Trophoblast cell (in vitro differentiated cells and primary cell): ENCODE measurements at regions not wholly inside any gene's neighbourhood (a gene's known extent, or its start where the extent isn't known, plus 50 kb on each side); places are given as distances from the start of the nearest gene placed in this dataset.
A peak's percentile ranks its signal among the peaks of the same experiment; 100 is the strongest.

Source experiments
- DNase-seq, 2 donors: peaks; one replicate each; pipeline ENCODE4 v3.0.0-alpha.2; 2016
- H2AFZ ChIP-seq: 2 replicates; pipeline ENCODE4 v1.6.1; 2013; ENCODE audit warnings: low read length, moderate library complexity, mild to moderate bottlenecking; ENCODE audit not compliant: insufficient read depth, poor library complexity
- H2AK5ac ChIP-seq: 2 replicates; pipeline ENCODE4 v1.6.1; 2013; ENCODE audit warnings: mild to moderate bottlenecking, low read length
- H2BK120ac ChIP-seq: 2 replicates; pipeline ENCODE4 v1.6.1; 2013; ENCODE audit warnings: low read length, mild to moderate bottlenecking, moderate library complexity; ENCODE audit not compliant: insufficient read depth, poor library complexity
- H2BK12ac ChIP-seq: 2 replicates; pipeline ENCODE4 v1.6.1; 2013; ENCODE audit warnings: mild to moderate bottlenecking, low read length, moderate library complexity
- H2BK5ac ChIP-seq: 2 replicates; pipeline ENCODE4 v1.6.1; 2013; ENCODE audit warnings: low read length, low read depth, moderate library complexity, mild to moderate bottlenecking; ENCODE audit not compliant: poor library complexity
- H3K14ac ChIP-seq: 2 replicates; pipeline ENCODE4 v1.6.1; 2013; ENCODE audit warnings: mild to moderate bottlenecking, low read length
- H3K18ac ChIP-seq: 2 replicates; pipeline ENCODE4 v1.6.1; 2013; ENCODE audit warnings: mild to moderate bottlenecking, low read length
- H3K23ac ChIP-seq: 2 replicates; pipeline ENCODE4 v1.6.1; 2013; ENCODE audit warnings: low read length
- H3K27ac ChIP-seq: 2 replicates; pipeline ENCODE4 v1.5.1; 2013; ENCODE audit warnings: low read depth, mild to moderate bottlenecking, inconsistent platforms, low read length, moderate library complexity
- H3K27me3 ChIP-seq: 2 replicates; pipeline ENCODE4 v1.6.1; 2013; ENCODE audit warnings: inconsistent platforms, mild to moderate bottlenecking, low read length, moderate library complexity; ENCODE audit not compliant: insufficient read depth
- H3K36me3 ChIP-seq, 2 experiments: 1 replicate in 1 of 2; 2 replicates in 1 of 2; pipeline ENCODE4 v1.6.1; 2013; ENCODE audit warnings: low read length in 2 of 2, mild to moderate bottlenecking in 2 of 2, moderate library complexity in 1 of 2; ENCODE audit not compliant: insufficient read depth in 2 of 2, control insufficient read depth in 1 of 2
- H3K4ac ChIP-seq: 2 replicates; pipeline ENCODE4 v1.6.1; 2013; ENCODE audit warnings: low read depth, mild to moderate bottlenecking, low read length, moderate library complexity
- H3K4me1 ChIP-seq, 2 experiments: 1 replicate in 1 of 2; 2 replicates in 1 of 2; pipeline ENCODE4 v1.6.1; 2013; ENCODE audit warnings: low read length in 2 of 2, mild to moderate bottlenecking in 2 of 2, moderate library complexity in 1 of 2; ENCODE audit not compliant: insufficient read depth in 2 of 2, control insufficient read depth in 1 of 2
- H3K4me2 ChIP-seq: 2 replicates; pipeline ENCODE4 v1.6.1; 2013; ENCODE audit warnings: inconsistent platforms, mild to moderate bottlenecking, low read length, moderate library complexity
- H3K4me3 ChIP-seq: 2 replicates; pipeline ENCODE4 v1.5.1; 2013; ENCODE audit warnings: mild to moderate bottlenecking, low read depth, low read length, inconsistent platforms
- H3K79me1 ChIP-seq: one replicate; pipeline ENCODE4 v1.6.1; 2013; ENCODE audit warnings: low read length
- H3K79me2 ChIP-seq: 2 replicates; pipeline ENCODE4 v1.6.1; 2013; ENCODE audit warnings: low read length, mild to moderate bottlenecking; ENCODE audit not compliant: control insufficient read depth, insufficient read depth, poor library complexity
- H3K9ac ChIP-seq: 2 replicates; pipeline ENCODE4 v1.6.1; 2013; ENCODE audit warnings: mild to moderate bottlenecking, low read length
- H3K9me3 ChIP-seq: 2 replicates; pipeline ENCODE4 v1.6.1; 2013; ENCODE audit warnings: low read depth, mild to moderate bottlenecking, control low read depth, inconsistent platforms, low read length; ENCODE audit not compliant: insufficient read depth
- H4K12ac ChIP-seq: 2 replicates; pipeline ENCODE4 v1.6.1; 2013; ENCODE audit warnings: low read depth, mild to moderate bottlenecking, low read length, moderate library complexity
- H4K8ac ChIP-seq: 2 replicates; pipeline ENCODE4 v1.6.1; 2013; ENCODE audit warnings: low read depth, mild to moderate bottlenecking, low read length, moderate library complexity
- H4K91ac ChIP-seq: one replicate; pipeline ENCODE4 v1.6.1; 2013; ENCODE audit warnings: low read depth, mild to moderate bottlenecking, low read length, moderate library complexity
- WGBS: extraction: QIAGEN DNeasy Blood & Tissue Kit; methylation state at CpG from one replicate; pipeline ENCODE4 v1.1.7; 2013; ENCODE audit warnings: missing lambda C conversion rate; ENCODE audit not compliant: insufficient read length, insufficient coverage; ENCODE audit errors: extremely low coverage; 5-methylcytosine and 5-hydroxymethylcytosine counted together

DNA sequence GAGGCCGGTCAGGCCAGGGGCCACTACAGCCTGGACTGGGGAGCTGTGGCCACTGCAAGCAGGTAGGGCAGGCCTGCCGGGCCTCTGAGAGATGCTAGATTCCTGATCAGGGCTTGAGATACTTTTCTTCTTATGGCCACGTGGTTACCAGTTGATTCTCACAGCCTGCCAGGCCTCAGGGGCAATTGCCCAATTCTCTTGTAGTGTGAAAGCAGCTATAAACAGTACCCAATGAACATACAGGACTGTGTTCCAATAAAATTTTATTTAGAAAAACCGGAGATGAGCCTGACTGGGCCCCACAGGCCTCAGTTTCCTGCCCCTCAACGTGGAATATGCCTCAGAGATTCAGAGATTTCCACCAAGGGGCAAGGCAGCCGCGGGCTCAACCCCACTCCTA, 475.2 kb downstream of the TCERG1L start:
- Histone ChIP-seq H4K12ac (no peak overlapping the region), H3K4me3 (no peak overlapping the region), H3K4ac (no peak overlapping the region), H3K18ac (no peak overlapping the region), H2BK120ac (no peak overlapping the region), H3K4me2 (no peak overlapping the region), H2AFZ (no peak overlapping the region), H3K27me3 (no peaks in the 10 kb centered on the region), H3K4me1 (peaks cover 14% of the 10 kb centered on the region in 2 experiments), H2BK12ac (no peak overlapping the region), H4K8ac (no peak overlapping the region), H3K14ac (no peak overlapping the region), H3K79me1 (peaks cover 5% of the 10 kb centered on the region), H3K9me3 (peaks cover 2% of the 10 kb centered on the region), H2BK5ac (no peak overlapping the region), H3K23ac (no peak overlapping the region), H3K36me3 (no peaks in the 10 kb centered on the region), H3K79me2 (no peaks in the 10 kb centered on the region), H4K91ac (no peak overlapping the region), H3K27ac (no peak overlapping the region), H3K9ac (no peak overlapping the region), H2AK5ac (no peak overlapping the region)
- no CpG with 5 or more reads among the region's 7 CpGs for WGBS
- no peak for DNase-seq

DNA sequence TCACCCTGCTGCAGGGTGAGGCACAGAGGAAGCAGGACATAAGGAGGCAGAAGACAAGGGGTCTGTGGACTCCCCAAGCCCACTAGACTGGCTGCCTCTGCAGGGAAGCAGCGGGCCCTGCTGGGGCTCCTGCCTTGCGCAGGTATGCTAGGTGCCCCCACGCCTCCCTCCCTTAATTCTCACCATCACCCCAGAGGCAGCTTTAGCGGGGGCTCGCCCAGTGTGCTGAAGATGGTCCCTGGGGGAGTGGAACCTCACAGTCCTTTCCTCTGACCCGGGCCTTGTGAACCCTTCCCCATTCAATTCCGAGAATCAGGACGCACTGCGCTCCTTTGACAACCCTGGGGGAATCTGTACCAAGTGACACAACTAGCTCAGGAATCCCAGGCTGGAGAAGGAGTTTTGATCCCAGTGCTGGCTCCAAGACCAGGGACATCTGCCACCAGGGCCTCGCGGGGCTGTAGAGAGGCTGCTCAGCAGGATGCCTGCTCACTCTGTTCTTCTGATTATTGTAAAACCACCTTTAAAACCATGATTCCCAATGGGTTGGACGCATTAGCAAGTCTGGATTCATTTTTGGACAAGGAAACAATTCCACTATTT, 468.4 kb downstream of the TCERG1L start:
- H3K79me2 ChIP-seq = no peaks in the 10 kb centered on the region
- H3K14ac ChIP-seq = no peak overlapping the region
- H3K4ac ChIP-seq = no peak overlapping the region
- peaks cover 8 to 9% of the 10 kb centered on the region in 2 experiments for H3K4me1 ChIP-seq
- no peak overlapping the region for H3K18ac ChIP-seq
- peaks cover 5% of the 10 kb centered on the region for H3K79me1 ChIP-seq
- WGBS = no CpG with 5 or more reads among the region's 12 CpGs
- no peak overlapping the region for H4K91ac ChIP-seq
- H3K4me2 ChIP-seq = no peak overlapping the region
- H2BK12ac ChIP-seq = no peak overlapping the region
- no peak overlapping the region for H2AK5ac ChIP-seq
- H2AFZ ChIP-seq = no peak overlapping the region
- no peak overlapping the region for H4K12ac ChIP-seq
- no peak overlapping the region for H2BK120ac ChIP-seq
- no peak overlapping the region for H3K23ac ChIP-seq
- peaks cover 3% of the 10 kb centered on the region for H3K9me3 ChIP-seq
- H3K4me3 ChIP-seq = no peak overlapping the region
- no peaks in the 10 kb centered on the region for H3K36me3 ChIP-seq
- H2BK5ac ChIP-seq = no peak overlapping the region
- H4K8ac ChIP-seq = no peak overlapping the region
- peaks cover 2% of the 10 kb centered on the region for H3K27me3 ChIP-seq
- H3K9ac ChIP-seq = no peak overlapping the region
- H3K27ac ChIP-seq = no peak overlapping the region
- DNase-seq = no peak

DNA sequence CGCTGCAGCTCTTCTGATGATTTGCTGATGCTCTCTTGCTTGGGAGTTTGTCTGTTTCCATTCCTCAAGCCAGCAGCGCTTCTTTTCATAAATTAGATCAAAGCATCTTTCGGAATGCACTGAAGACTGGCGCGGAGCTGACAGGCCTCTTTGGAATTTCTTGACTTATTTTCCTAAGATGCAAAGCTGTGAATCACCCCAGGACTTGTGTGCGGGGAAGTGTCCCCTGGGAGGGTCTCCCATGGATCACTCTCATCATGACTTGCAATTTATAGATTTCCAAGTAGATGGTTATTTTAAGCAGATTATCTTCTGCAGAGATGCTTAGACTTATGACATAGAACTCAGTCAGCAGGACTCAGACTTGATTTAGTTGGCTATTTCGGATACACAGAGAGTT, 467.2 kb downstream of the TCERG1L start:
- Histone ChIP-seq H2BK5ac (no peak overlapping the region), H2AFZ (no peak overlapping the region)

GRCh38 chr10:130847170-130847569, 464.4 kb downstream of the TCERG1L start:
- no peak overlapping the region for H2BK120ac ChIP-seq
- no peak overlapping the region for H3K9ac ChIP-seq
- no peak overlapping the region for H4K91ac ChIP-seq
- no peak overlapping the region for H2BK5ac ChIP-seq
- no peak overlapping the region for H2AFZ ChIP-seq
- no peak overlapping the region for H3K4me2 ChIP-seq
- no peak overlapping the region for H4K12ac ChIP-seq
- H3K4ac ChIP-seq = no peak overlapping the region
- H2BK12ac ChIP-seq = no peak overlapping the region
- no peak overlapping the region for H3K27ac ChIP-seq
- DNase-seq = no peak
- H3K79me1 ChIP-seq = no peaks in the 10 kb centered on the region
- no peaks in the 10 kb centered on the region for H3K79me2 ChIP-seq
- no peaks in the 10 kb centered on the region for H3K36me3 ChIP-seq
- no peak overlapping the region for H3K14ac ChIP-seq
- peaks cover 3% of the 10 kb centered on the region for H3K9me3 ChIP-seq
- H3K23ac ChIP-seq = no peak overlapping the region
- no peak overlapping the region for H2AK5ac ChIP-seq
- H3K27me3 ChIP-seq = peaks cover 2% of the 10 kb centered on the region
- no peak overlapping the region for H3K18ac ChIP-seq
- H3K4me3 ChIP-seq = no peak overlapping the region
- WGBS = no CpG with 5 or more reads among the region's 1 CpG
- H3K4me1 ChIP-seq = peaks cover 0 to 2% of the 10 kb centered on the region in 2 experiments
- no peak overlapping the region for H4K8ac ChIP-seq

More for the DNA sequence above, 467.2 kb downstream of the TCERG1L start:
- WGBS = no CpG with 5 or more reads among the region's 7 CpGs
- peak in 1 of 2 donors; percentile 42 for DNase-seq
- H3K36me3 ChIP-seq = no peaks in the 10 kb centered on the region
- H4K12ac ChIP-seq = no peak overlapping the region
- H3K14ac ChIP-seq = peak overlapping the region; percentile 23
- no peaks in the 10 kb centered on the region for H3K79me2 ChIP-seq
- no peak overlapping the region for H3K4ac ChIP-seq
- no peak overlapping the region for H2BK12ac ChIP-seq
- no peak overlapping the region for H3K23ac ChIP-seq
- H3K18ac ChIP-seq = no peak overlapping the region
- H2AK5ac ChIP-seq = no peak overlapping the region
- H2BK120ac ChIP-seq = no peak overlapping the region
- no peak overlapping the region for H3K4me2 ChIP-seq
- no peak overlapping the region for H3K27ac ChIP-seq
- no peak overlapping the region for H4K91ac ChIP-seq
- H3K4me3 ChIP-seq = no peak overlapping the region
- H3K9me3 ChIP-seq = peaks cover 3% of the 10 kb centered on the region
- peaks cover 2% of the 10 kb centered on the region for H3K27me3 ChIP-seq
- H3K4me1 ChIP-seq = peaks cover 7% of the 10 kb centered on the region in 2 experiments
- H3K79me1 ChIP-seq = peaks cover 3% of the 10 kb centered on the region
- no peak overlapping the region for H3K9ac ChIP-seq
- no peak overlapping the region for H4K8ac ChIP-seq
